DND-41 (cell line): ENCODE measurements at regions not wholly inside any gene's neighbourhood (a gene's known extent, or its start where the extent isn't known, plus 50 kb on each side); places are given as distances from the start of the nearest gene placed in this dataset.
A peak's percentile ranks its signal among the peaks of the same experiment; 100 is the strongest.

ENCODE experiments used
- ATAC-seq: fragments of 200-7000 bp; cut with Tn5 transposase; 3 replicates; pipeline ENCODE4 v1.9.1; 2021; ENCODE audit warnings: low read depth; ENCODE audit not compliant: insufficient read depth
- DNase-seq: peaks from one replicate; pipeline ENCODE4 v3.0.0-alpha.2; 2020
- H2AFZ ChIP-seq: 2 replicates; pipeline ENCODE4 v1.6.0; 2012; ENCODE audit warnings: low read depth, low read length
- H3K27ac ChIP-seq: 2 replicates; pipeline ENCODE4 v1.5.1; 2012; ENCODE audit warnings: low read length, inconsistent platforms
- H3K27me3 ChIP-seq: fragments of 200-600 bp; sonication (generic); 2 replicates; pipeline ENCODE4 v1.6.0; 2012; ENCODE audit warnings: low read length, mild to moderate bottlenecking, inconsistent platforms; ENCODE audit not compliant: insufficient read depth, poor library complexity
- H3K36me3 ChIP-seq: 2 replicates; pipeline ENCODE4 v1.5.1; 2012; ENCODE audit warnings: low read length, inconsistent platforms; ENCODE audit not compliant: insufficient read depth
- H3K4me1 ChIP-seq: 2 replicates; pipeline ENCODE4 v1.5.1; 2012; ENCODE audit warnings: mild to moderate bottlenecking, low read length; ENCODE audit not compliant: insufficient read depth
- H3K4me2 ChIP-seq: 2 replicates; pipeline ENCODE4 v1.6.0; 2012; ENCODE audit warnings: mild to moderate bottlenecking, moderate library complexity, low read length, inconsistent platforms; ENCODE audit not compliant: insufficient read depth
- H3K4me3 ChIP-seq, 2 experiments: fragments of 200-600 bp in 1 of 2; shearing (Covaris generic) in 1 of 2; 2 replicates each; pipeline ENCODE4 v1.5.1; 2012 to 2016; ENCODE audit warnings: inconsistent platforms in 2 of 2, low read length in 2 of 2, mild to moderate bottlenecking in 2 of 2, low read depth in 1 of 2, moderate library complexity in 1 of 2
- H3K79me2 ChIP-seq: 2 replicates; pipeline ENCODE4 v1.6.0; 2012; ENCODE audit warnings: low read length, inconsistent platforms; ENCODE audit not compliant: insufficient read depth
- H3K9ac ChIP-seq: 2 replicates; pipeline ENCODE4 v1.6.0; 2012; ENCODE audit warnings: low read depth, mild to moderate bottlenecking, inconsistent platforms, low read length, moderate library complexity
- H3K9me3 ChIP-seq: 2 replicates; pipeline ENCODE4 v1.5.1; 2012; ENCODE audit warnings: low read length, moderate library complexity, mild to moderate bottlenecking, inconsistent platforms; ENCODE audit not compliant: insufficient read depth, severe bottlenecking
- H4K20me1 ChIP-seq: 2 replicates; pipeline ENCODE4 v1.6.0; 2012; ENCODE audit warnings: low read length; ENCODE audit not compliant: insufficient read depth
- CTCF ChIP-seq: IDR thresholded peaks from 2 replicates; pipeline ENCODE4 v1.5.1; 2012; ENCODE audit warnings: borderline replicate concordance, low read length, moderate library complexity, mild to moderate bottlenecking; ENCODE audit not compliant: poor library complexity, severe bottlenecking; ENCODE audit errors: extremely low read depth
- EZH2 ChIP-seq: IDR thresholded peaks from 3 replicates; pipeline ENCODE4 v1.6.1; 2012; ENCODE audit warnings: borderline replicate concordance, low read depth, mild to moderate bottlenecking, moderate library complexity, low read length, inconsistent platforms; ENCODE audit not compliant: severe bottlenecking

GRCh38 chr1:229129301-229130027 is 141.4 kb upstream of the RAB4A start:
- Histone ChIP-seq H3K36me3 (no peaks in the 10 kb centered on the region), H3K9me3 (no peaks in the 10 kb centered on the region), H3K27me3 (no peaks in the 10 kb centered on the region), H3K27ac (peak overlapping the region; percentile 58), H3K4me3 (no peak overlapping the region; a peak in 1 of 4 replicates), H3K9ac (no peak overlapping the region), H3K4me1 (peaks cover 26% of the 10 kb centered on the region), H4K20me1 (no peaks in the 10 kb centered on the region), H2AFZ (peak overlapping the region; percentile 53), H3K79me2 (no peaks in the 10 kb centered on the region), H3K4me2 (no peak overlapping the region)
- TF ChIP-seq EZH2 (no peak), CTCF (no peak)
- ATAC-seq (peak; percentile 67), DNase-seq (peak; percentile 66)

GRCh38 chr1:229130028-229130668 is 140.8 kb upstream of the RAB4A start:
- no peaks in the 10 kb centered on the region for H3K36me3 ChIP-seq
- DNase-seq (peak; percentile 83), ATAC-seq (peak; percentile 89)
- H2AFZ ChIP-seq = peak overlapping the region; percentile 53
- peaks cover 5% of the 10 kb centered on the region for H3K9me3 ChIP-seq
- peak overlapping the region; percentile 58 for H3K27ac ChIP-seq
- H3K4me2 ChIP-seq = peak overlapping the region; percentile 6; the same call in 1 of the 2 replicates
- no peaks in the 10 kb centered on the region for H3K79me2 ChIP-seq
- H4K20me1 ChIP-seq = no peaks in the 10 kb centered on the region
- H3K4me1 ChIP-seq = peaks cover 26% of the 10 kb centered on the region
- H3K27me3 ChIP-seq = no peaks in the 10 kb centered on the region
- TF ChIP-seq EZH2 (no peak), CTCF (no peak)
- no peak overlapping the region; a peak in 1 of 4 replicates for H3K4me3 ChIP-seq
- no peak overlapping the region for H3K9ac ChIP-seq

GRCh38 chr1:229131243-229132105 is 139.4 kb upstream of the RAB4A start:
- H3K27ac ChIP-seq = no peak overlapping the region
- no peaks in the 10 kb centered on the region for H3K27me3 ChIP-seq
- H3K9me3 ChIP-seq = peaks cover 11% of the 10 kb centered on the region
- DNase-seq (no peak), ATAC-seq (no peak)
- H2AFZ ChIP-seq = no peak overlapping the region
- H3K4me3 ChIP-seq = no peak overlapping the region
- no peak overlapping the region for H3K9ac ChIP-seq
- no peaks in the 10 kb centered on the region for H4K20me1 ChIP-seq
- peaks cover 26% of the 10 kb centered on the region for H3K4me1 ChIP-seq
- no peaks in the 10 kb centered on the region for H3K79me2 ChIP-seq
- no peak overlapping the region for H3K4me2 ChIP-seq
- no peak for TF ChIP-seq EZH2
- no peak for TF ChIP-seq CTCF
- H3K36me3 ChIP-seq = no peaks in the 10 kb centered on the region
